AG04450 (cell line): ENCODE measurements at regions not wholly inside any gene's neighbourhood (a gene's known extent, or its start where the extent isn't known, plus 50 kb on each side); places are given as distances from the start of the nearest gene placed in this dataset.
"Not testable (repeated sequence)": the region's sequence is repeated elsewhere in the genome, so short reads cannot be mapped to it uniquely, and the experiment has no call there.

Experiments
- CTCF ChIA-PET: fragments of 300-600, 350-600 bp; formaldehyde crosslinking; extraction: SDS; loops from one replicate; lab custom pipeline; 2022; ENCODE audit warnings: antibody characterized with exemption, inconsistent platforms; lab: Charles Lee
- POLR2A ChIA-PET: fragments of 350-600 bp; formaldehyde crosslinking; extraction: SDS; loops from one replicate; lab custom pipeline; 2021; ENCODE audit warnings: antibody characterized with exemption, inconsistent platforms; lab: Yijun Ruan, JAX
- DNase-seq: peaks from one replicate; pipeline ENCODE4 v3.0.0-alpha.2; 2011; ENCODE audit warnings: low read depth, low spot score
- H3K27ac ChIP-seq: one replicate; pipeline ENCODE4 v1.5.1; 2012; ENCODE audit warnings: low read depth, low read length, control low read depth
- H3K27me3 ChIP-seq: one replicate; pipeline ENCODE4 v1.6.0; 2012; ENCODE audit warnings: low read length; ENCODE audit not compliant: control insufficient read depth, insufficient read depth
- H3K4me3 ChIP-seq: 2 replicates; pipeline ENCODE4 v1.5.1; 2011; ENCODE audit warnings: mild to moderate bottlenecking, low read depth, low read length, control low read depth
- H3K9me3 ChIP-seq: 2 replicates; pipeline ENCODE4 v1.5.1; 2012; ENCODE audit warnings: low read length; ENCODE audit not compliant: control insufficient read depth, insufficient read depth
- TF ChIP-seq, protein P1 (sequence below): IDR thresholded peaks from 2 replicates; pipeline ENCODE4 v1.5.1; 2011; ENCODE audit warnings: low read depth, low read length, control low read depth, inconsistent platforms

DNA sequence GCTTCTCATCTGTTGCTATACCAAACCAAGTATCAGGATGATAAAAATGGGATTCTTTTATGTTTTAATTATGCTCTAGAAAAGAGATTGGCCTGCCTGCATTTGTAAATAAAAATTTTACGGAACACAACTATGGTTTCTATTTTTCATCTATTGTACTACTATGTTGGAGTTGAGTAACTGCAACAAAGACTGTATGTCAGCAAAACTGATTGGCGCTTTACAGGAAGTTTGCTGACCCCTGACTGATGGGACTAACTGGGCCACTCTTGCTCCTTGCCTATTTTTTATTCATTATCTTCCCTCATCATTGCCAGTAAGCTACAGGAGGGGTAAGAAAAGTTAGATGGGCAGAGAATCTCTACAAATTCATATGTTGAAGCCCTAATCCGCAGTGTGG lies 242.3 kb downstream of the FSIP2 start:
- CTCF ChIA-PET = no interaction called here
- Histone ChIP-seq H3K27ac (no peak overlapping the region), H3K27me3 (no peaks in the 10 kb centered on the region), H3K9me3 (no peaks in the 10 kb centered on the region), H3K4me3 (no peak overlapping the region)
- TF ChIP-seq, protein P1, sequence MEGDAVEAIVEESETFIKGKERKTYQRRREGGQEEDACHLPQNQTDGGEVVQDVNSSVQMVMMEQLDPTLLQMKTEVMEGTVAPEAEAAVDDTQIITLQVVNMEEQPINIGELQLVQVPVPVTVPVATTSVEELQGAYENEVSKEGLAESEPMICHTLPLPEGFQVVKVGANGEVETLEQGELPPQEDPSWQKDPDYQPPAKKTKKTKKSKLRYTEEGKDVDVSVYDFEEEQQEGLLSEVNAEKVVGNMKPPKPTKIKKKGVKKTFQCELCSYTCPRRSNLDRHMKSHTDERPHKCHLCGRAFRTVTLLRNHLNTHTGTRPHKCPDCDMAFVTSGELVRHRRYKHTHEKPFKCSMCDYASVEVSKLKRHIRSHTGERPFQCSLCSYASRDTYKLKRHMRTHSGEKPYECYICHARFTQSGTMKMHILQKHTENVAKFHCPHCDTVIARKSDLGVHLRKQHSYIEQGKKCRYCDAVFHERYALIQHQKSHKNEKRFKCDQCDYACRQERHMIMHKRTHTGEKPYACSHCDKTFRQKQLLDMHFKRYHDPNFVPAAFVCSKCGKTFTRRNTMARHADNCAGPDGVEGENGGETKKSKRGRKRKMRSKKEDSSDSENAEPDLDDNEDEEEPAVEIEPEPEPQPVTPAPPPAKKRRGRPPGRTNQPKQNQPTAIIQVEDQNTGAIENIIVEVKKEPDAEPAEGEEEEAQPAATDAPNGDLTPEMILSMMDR = no peak
- POLR2A ChIA-PET = no interaction called here
- DNase-seq = no peak

DNA sequence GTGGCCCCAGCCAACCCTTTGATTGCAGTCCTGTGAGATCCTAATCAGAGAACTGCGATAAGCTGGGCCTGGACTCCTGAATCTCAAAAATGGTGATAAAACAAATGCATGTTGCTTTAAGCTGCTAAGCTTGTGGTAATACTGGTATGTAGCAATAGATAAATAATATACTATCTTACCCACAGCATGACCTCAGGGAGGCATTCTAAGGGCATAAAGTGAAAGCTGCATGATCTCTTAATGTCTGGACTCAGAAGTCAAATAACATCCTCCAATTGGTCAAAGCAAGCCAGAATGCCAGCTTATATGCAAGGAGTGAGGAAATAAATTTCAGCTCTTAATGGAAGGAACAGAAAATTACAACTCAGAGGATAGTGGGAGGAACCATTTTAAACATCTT lies 246.1 kb downstream of the FSIP2 start:
- Histone ChIP-seq H3K27me3 (no peaks in the 10 kb centered on the region), H3K4me3 (no peak overlapping the region), H3K27ac (no peak overlapping the region), H3K9me3 (no peaks in the 10 kb centered on the region)
- TF ChIP-seq, protein P1 = no peak
- ChIA-PET POLR2A (no interaction called here), CTCF (no interaction called here)
- DNase-seq = no peak

DNA sequence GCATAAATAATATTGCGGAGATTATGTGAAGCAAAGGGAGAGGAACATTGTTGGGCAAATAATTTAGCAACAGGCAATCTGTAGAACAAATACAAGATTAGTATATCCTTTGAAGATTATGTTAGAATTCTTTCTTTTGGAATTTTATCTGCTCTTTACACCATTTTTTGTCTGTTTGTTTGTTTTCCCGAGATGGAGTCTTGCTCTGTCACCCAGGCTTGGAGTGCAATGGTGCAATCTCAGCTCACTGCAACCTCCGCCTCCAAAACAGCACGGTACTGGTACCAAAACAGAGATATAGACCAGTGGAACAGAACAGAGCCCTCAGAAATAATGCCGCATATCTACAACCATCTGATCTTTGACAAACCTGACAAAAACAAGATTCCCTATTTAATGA lies 250.3 kb downstream of the FSIP2 start:
- H3K27me3 ChIP-seq, CTCF ChIA-PET: not testable (repeated sequence)

DNA sequence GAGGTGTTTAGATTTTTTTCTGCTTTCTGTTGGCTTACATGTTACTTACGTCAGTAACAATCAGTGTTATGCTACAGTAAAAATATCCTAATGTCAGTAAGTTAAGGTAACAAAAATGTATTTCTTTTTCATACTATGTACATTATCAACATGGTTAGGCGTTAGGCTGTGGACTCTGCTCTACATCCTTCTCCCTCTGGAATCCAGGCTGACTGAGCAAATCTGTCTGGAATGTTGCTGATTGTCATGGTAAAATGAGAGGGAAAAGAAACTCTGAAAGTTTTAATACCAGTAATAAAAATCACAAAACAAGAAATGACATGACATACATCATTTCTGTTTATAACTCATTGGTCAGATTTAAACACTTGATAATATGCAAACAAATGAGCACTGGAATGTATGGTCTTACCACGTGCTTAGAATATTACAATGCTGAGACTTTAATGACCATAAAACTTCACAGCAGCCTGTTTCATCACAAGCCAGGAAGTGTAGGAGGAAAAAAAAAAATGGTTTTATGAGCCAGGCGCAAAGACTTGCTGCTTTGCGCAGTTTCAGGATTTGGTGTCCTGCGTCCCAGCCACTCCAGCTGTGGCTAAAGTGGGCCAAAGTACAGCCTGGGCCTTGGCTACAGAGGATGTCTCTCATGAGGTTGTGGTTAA lies 252.4 kb downstream of the FSIP2 start:
- ChIA-PET POLR2A (no interaction called here), CTCF (no interaction called here)
- H3K9me3 ChIP-seq = no peaks in the 10 kb centered on the region
- TF ChIP-seq, protein P1 = no peak
- no peaks in the 10 kb centered on the region for H3K27me3 ChIP-seq
- no peak overlapping the region for H3K4me3 ChIP-seq
- H3K27ac ChIP-seq = no peak overlapping the region
- no peak for DNase-seq

More for the DNA sequence above, 250.3 kb downstream of the FSIP2 start:
- POLR2A ChIA-PET, H3K4me3 ChIP-seq, DNase-seq, H3K27ac ChIP-seq, H3K9me3 ChIP-seq: not testable (repeated sequence)

DNA sequence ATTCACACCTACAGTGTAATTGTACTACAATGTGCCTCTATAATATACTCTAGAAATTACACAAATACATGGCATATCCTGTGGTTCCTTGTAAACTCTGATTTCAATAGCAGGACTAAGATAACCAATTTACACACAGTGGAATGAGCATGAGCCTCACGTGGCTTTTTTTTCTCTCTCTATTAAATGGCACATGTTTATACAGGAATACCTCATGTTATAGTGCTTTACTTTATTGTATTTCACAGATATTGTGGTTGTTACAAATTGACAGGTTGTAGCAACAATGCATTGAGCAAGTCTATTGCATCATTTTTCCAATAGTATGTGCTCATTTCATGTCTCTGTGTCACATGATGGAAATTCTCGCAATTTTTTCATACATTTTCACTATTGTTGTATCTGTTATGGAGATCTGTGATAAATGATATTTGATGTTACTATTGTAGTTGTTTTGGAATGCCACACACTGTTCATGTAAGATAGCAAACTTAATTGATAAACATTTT lies 260.0 kb downstream of the FSIP2 start:
- TF ChIP-seq, protein P1 = no peak
- POLR2A ChIA-PET = no interaction called here
- H3K27ac ChIP-seq = no peak overlapping the region
- no peak for DNase-seq
- H3K9me3 ChIP-seq = no peaks in the 10 kb centered on the region
- H3K4me3 ChIP-seq = no peak overlapping the region
- H3K27me3 ChIP-seq = no peaks in the 10 kb centered on the region
- CTCF ChIA-PET = no interaction called here
